ENCODE measurements at regions not wholly inside any gene's neighbourhood (a gene's known extent, or its start where the extent isn't known, plus 50 kb on each side); places are given as distances from the start of the nearest gene placed in this dataset.

DNA sequence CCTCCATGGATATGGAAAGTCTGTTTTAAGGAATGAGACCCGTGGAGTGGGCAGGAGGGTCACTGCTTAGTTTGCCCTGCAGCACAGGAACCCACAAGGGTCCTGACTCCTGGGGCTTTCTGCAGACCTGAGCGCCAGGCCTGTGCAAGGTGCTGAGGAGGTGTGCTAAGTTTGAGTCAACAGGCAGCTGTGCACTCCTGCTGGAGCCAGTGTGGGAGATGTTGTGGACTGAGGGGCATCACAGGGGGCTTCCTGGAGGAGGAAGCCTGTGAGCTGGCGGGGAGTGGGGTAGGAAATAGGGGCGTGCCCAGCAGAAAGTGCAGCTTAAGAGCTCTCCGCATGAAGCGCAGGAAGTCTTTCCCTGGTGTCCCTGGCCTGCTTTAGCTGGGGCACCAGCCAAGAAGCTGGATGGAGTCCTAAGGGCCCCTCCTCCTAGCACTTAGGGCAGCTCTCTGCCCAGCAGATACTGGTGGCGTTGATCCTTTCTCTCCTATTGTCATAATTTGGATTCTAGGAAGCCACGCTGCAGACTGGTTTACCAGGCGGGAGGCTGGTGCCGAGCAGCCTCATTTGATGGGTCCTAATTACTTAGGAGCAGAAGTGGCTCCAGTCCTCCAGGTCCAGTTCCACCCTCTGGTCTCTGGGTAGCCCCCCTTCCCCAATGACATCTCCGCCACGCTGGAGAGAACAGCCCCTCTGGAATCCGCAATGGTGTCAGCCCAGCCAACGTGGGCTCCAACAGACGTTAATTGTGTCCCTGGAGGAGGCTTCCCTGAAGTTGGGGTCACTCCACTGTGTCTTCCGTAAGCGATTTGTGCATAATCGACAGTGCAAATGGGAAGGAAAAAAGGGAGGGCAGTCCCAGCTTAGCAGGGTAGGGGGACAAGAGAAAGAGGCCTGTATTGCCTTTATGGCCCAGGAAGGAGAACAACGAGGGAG is 309.2 kb downstream of the ZNF536 start:
- TF ChIP-seq REST (IDR thresholded peaks at IDR 0.05; ENCODE audit: unreplicated experiment) (no peak), POLR2AphosphoS5 (IDR thresholded peaks at IDR 0.05; ENCODE audit: low read depth) (no peak), EZH2 (IDR thresholded peaks at IDR 0.05; ENCODE audit: low read depth, unreplicated experiment) (no peak), EZH2phosphoT487 (IDR thresholded peaks at IDR 0.05; ENCODE audit: unreplicated experiment) (no peak), ZNF331 (CRISPR knock-in tag; IDR thresholded peaks at IDR 0.05; ENCODE audit: low read depth) (no peak), STAT1 (IDR thresholded peaks at IDR 0.05; ENCODE audit: unreplicated experiment) (no peak), JUNB (IDR thresholded peaks at IDR 0.05; ENCODE audit: unreplicated experiment) (no peak), CREB1 (CRISPR knock-in tag; IDR thresholded peaks at IDR 0.05; ENCODE audit: low read depth) (no peak)
- TF ChIP-seq, protein P1, sequence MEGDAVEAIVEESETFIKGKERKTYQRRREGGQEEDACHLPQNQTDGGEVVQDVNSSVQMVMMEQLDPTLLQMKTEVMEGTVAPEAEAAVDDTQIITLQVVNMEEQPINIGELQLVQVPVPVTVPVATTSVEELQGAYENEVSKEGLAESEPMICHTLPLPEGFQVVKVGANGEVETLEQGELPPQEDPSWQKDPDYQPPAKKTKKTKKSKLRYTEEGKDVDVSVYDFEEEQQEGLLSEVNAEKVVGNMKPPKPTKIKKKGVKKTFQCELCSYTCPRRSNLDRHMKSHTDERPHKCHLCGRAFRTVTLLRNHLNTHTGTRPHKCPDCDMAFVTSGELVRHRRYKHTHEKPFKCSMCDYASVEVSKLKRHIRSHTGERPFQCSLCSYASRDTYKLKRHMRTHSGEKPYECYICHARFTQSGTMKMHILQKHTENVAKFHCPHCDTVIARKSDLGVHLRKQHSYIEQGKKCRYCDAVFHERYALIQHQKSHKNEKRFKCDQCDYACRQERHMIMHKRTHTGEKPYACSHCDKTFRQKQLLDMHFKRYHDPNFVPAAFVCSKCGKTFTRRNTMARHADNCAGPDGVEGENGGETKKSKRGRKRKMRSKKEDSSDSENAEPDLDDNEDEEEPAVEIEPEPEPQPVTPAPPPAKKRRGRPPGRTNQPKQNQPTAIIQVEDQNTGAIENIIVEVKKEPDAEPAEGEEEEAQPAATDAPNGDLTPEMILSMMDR (conservative IDR thresholded peaks at IDR 0.05; ENCODE audit: low read depth in 2 of 2), result no peak
- TF ChIP-seq, protein P2, sequence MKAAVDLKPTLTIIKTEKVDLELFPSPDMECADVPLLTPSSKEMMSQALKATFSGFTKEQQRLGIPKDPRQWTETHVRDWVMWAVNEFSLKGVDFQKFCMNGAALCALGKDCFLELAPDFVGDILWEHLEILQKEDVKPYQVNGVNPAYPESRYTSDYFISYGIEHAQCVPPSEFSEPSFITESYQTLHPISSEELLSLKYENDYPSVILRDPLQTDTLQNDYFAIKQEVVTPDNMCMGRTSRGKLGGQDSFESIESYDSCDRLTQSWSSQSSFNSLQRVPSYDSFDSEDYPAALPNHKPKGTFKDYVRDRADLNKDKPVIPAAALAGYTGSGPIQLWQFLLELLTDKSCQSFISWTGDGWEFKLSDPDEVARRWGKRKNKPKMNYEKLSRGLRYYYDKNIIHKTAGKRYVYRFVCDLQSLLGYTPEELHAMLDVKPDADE (IDR thresholded peaks at IDR 0.05), result no peak
